GM23248 (cell line): ENCODE measurements at regions not wholly inside any gene's neighbourhood (a gene's known extent, or its start where the extent isn't known, plus 50 kb on each side); places are given as distances from the start of the nearest gene placed in this dataset.

Source experiments
- DNase-seq: peaks from one replicate; pipeline ENCODE4 v3.0.0-alpha.2; 2015
- H2AFZ ChIP-seq: fragments of 200-600 bp; sonication (generic); 2 replicates; pipeline ENCODE4 v1.6.1; 2016; ENCODE audit warnings: antibody characterized with exemption
- H3F3A ChIP-seq: fragments of 200-600 bp; sonication (generic); 2 replicates; pipeline ENCODE4 v1.6.1; 2016; ENCODE audit warnings: mild to moderate bottlenecking, antibody characterized with exemption, mixed run types; ENCODE audit not compliant: insufficient read depth
- H3K27ac ChIP-seq: fragments of 200-600 bp; sonication (generic); 2 replicates; pipeline ENCODE4 v1.5.1; 2016; ENCODE audit warnings: mild to moderate bottlenecking
- H3K27me3 ChIP-seq: fragments of 200-600 bp; sonication (generic); replicated peaks from 2 replicates; pipeline ENCODE4 v1.6.1; 2016; ENCODE audit warnings: mild to moderate bottlenecking; ENCODE audit not compliant: insufficient read depth
- H3K36me3 ChIP-seq: fragments of 200-600 bp; sonication (generic); 2 replicates; pipeline ENCODE4 v1.6.1; 2016; ENCODE audit warnings: low read depth, mild to moderate bottlenecking
- H3K4me1 ChIP-seq: fragments of 200-600 bp; sonication (generic); 2 replicates; pipeline ENCODE4 v1.6.1; 2016; ENCODE audit warnings: mild to moderate bottlenecking; ENCODE audit not compliant: insufficient read depth
- H3K4me2 ChIP-seq: fragments of 200-600 bp; sonication (generic); one replicate; pipeline ENCODE4 v1.6.1; 2016; ENCODE audit warnings: mild to moderate bottlenecking; ENCODE audit not compliant: unreplicated experiment
- H3K4me3 ChIP-seq: fragments of 200-600 bp; sonication (generic); 2 replicates; pipeline ENCODE4 v1.5.1; 2016; ENCODE audit warnings: mild to moderate bottlenecking
- H3K79me2 ChIP-seq: fragments of 200-600 bp; sonication (generic); 2 replicates; pipeline ENCODE4 v1.6.1; 2016; ENCODE audit warnings: mild to moderate bottlenecking; ENCODE audit not compliant: insufficient read depth
- H3K9ac ChIP-seq: fragments of 200-600 bp; sonication (generic); 2 replicates; pipeline ENCODE4 v1.6.1; 2016; ENCODE audit warnings: mild to moderate bottlenecking
- H3K9me2 ChIP-seq: fragments of 200-600 bp; sonication (generic); 2 replicates; pipeline ENCODE4 v1.6.1; 2016; ENCODE audit warnings: mixed run types, mild to moderate bottlenecking, moderate library complexity; ENCODE audit not compliant: insufficient read depth
- H3K9me3 ChIP-seq: fragments of 200-600 bp; sonication (generic); one replicate; pipeline ENCODE4 v1.6.1; 2017; ENCODE audit warnings: low read depth
- H4K20me1 ChIP-seq: fragments of 200-600 bp; sonication (generic); 2 replicates; pipeline ENCODE4 v1.6.0; 2016; ENCODE audit not compliant: insufficient read depth
- EZH2 ChIP-seq: fragments of 200-600 bp; sonication (generic); IDR thresholded peaks from 2 replicates; pipeline ENCODE4 v1.6.1; 2018; ENCODE audit warnings: antibody characterized with exemption, mild to moderate bottlenecking; ENCODE audit not compliant: insufficient read depth, poor library complexity, severe bottlenecking
- EZH2phosphoT487 ChIP-seq: fragments of 200-600 bp; sonication (generic); IDR thresholded peaks from 2 replicates; pipeline ENCODE4 v1.6.1; 2018; ENCODE audit warnings: antibody characterized with exemption, moderate library complexity, mild to moderate bottlenecking, low read depth; ENCODE audit not compliant: insufficient read depth
- WGBS, 2 experiments: methylation state at CpG; one replicate each; pipeline ENCODE4 v1.1.6; 2015 to 2017; ENCODE audit warnings: low lambda C conversion rate in 2 of 2, low coverage in 1 of 2; ENCODE audit errors: missing lambda C conversion rate in 2 of 2; 5-methylcytosine and 5-hydroxymethylcytosine counted together
- in situ Hi-C: fragments of 300-500 bp; cut with MboI; formaldehyde crosslinking; loops from 2 replicates; pipeline ENCODE4 v1.15.0; 2020

DNA sequence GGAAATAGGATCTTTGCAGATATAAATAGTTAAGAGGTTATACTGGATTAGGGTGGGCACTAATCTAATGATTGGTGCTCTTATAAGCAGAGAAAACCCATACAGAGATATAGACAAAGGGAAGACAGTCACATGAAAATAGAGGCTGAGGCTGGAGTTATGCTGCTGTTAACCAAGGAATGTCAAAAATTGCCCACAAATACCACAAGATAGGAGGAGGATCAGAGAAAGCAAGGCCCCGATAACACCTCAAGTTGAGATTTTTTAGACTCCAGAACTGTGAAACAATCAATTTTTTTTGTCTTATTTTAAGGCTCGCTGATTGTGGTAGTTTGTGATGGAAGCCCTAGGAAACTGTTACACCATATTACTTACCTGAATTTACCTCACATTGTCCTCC lies 513.2 kb downstream of the COL11A1 start:
- no peak overlapping the region for H3K4me3 ChIP-seq
- TF ChIP-seq EZH2 (no peak), EZH2phosphoT487 (no peak)
- DNase-seq = no peak
- no peaks in the 10 kb centered on the region for H3K9me2 ChIP-seq
- no peak overlapping the region for H3K9ac ChIP-seq
- H3K4me2 ChIP-seq = no peak overlapping the region
- no peaks in the 10 kb centered on the region for H3K9me3 ChIP-seq
- H2AFZ ChIP-seq = no peak overlapping the region
- no peaks in the 10 kb centered on the region for H3F3A ChIP-seq
- no peaks in the 10 kb centered on the region for H3K36me3 ChIP-seq
- H4K20me1 ChIP-seq = no peaks in the 10 kb centered on the region
- in situ Hi-C loops = no loop called here
- H3K27ac ChIP-seq = no peak overlapping the region
- no peaks in the 10 kb centered on the region for H3K4me1 ChIP-seq
- whole genome bisulfite sequencing, 2 experiments = 24 to 41% methylated on average over 2 of the region's 2 CpGs
- H3K79me2 ChIP-seq = no peaks in the 10 kb centered on the region
- H3K27me3 ChIP-seq = no peaks in the 10 kb centered on the region

- H3K9me3 ChIP-seq = no peaks in the 10 kb centered on the region
- DNase-seq = no peak
- H3K9me2 ChIP-seq = no peaks in the 10 kb centered on the region
- H2AFZ ChIP-seq = no peak overlapping the region
- H3K79me2 ChIP-seq = no peaks in the 10 kb centered on the region
- H3K4me3 ChIP-seq = no peak overlapping the region
- no peaks in the 10 kb centered on the region for H3F3A ChIP-seq
- no peaks in the 10 kb centered on the region for H3K4me1 ChIP-seq
- H3K4me2 ChIP-seq = no peak overlapping the region
- H3K36me3 ChIP-seq = no peaks in the 10 kb centered on the region
- in situ Hi-C loops = no loop called here
- no peaks in the 10 kb centered on the region for H3K27me3 ChIP-seq
- no peak for TF ChIP-seq EZH2phosphoT487
- no peak for TF ChIP-seq EZH2
- no peaks in the 10 kb centered on the region for H4K20me1 ChIP-seq
- H3K9ac ChIP-seq = no peak overlapping the region
- H3K27ac ChIP-seq = no peak overlapping the region
Measured at GRCh38 chr1:102593276-102593675, 515.0 kb downstream of the COL11A1 start.

DNA sequence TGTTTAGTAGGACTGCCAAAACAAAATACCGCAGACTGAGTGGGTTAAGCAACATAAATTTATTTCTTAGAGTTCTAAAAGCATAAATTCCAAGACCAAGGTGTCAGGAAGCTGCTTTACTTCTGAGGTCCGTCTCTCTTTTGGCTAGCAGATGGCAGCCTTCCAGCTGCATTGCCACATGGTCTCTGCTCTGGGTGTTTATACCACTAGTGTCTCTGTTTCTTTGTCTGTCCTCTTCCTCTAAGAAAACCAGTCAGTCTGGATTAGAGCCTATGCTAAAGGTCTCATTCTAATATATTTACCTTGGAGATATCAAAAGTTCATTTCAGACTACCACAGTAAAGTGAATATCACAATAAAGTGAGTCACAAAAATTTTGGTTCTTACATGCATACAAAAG lies 519.8 kb downstream of the COL11A1 start:
- no peak for DNase-seq
- TF ChIP-seq EZH2 = no peak
- no peak for TF ChIP-seq EZH2phosphoT487
- no peaks in the 10 kb centered on the region for H4K20me1 ChIP-seq
- H3K4me3 ChIP-seq = no peak overlapping the region
- H3K9me2 ChIP-seq = no peaks in the 10 kb centered on the region
- H3K27ac ChIP-seq = no peak overlapping the region
- no peaks in the 10 kb centered on the region for H3K9me3 ChIP-seq
- no peaks in the 10 kb centered on the region for H3F3A ChIP-seq
- no peak overlapping the region for H2AFZ ChIP-seq
- 26 to 29% methylated on average over 2 of the region's 2 CpGs for WGBS, 2 experiments
- no peaks in the 10 kb centered on the region for H3K4me1 ChIP-seq
- no peak overlapping the region for H3K9ac ChIP-seq
- no peak overlapping the region for H3K4me2 ChIP-seq
- in situ Hi-C loops = no loop called here
- H3K79me2 ChIP-seq = no peaks in the 10 kb centered on the region
- no peaks in the 10 kb centered on the region for H3K27me3 ChIP-seq
- no peaks in the 10 kb centered on the region for H3K36me3 ChIP-seq

- in situ Hi-C loops = no loop called here
- Histone ChIP-seq H3F3A (no peaks in the 10 kb centered on the region), H3K4me2 (no peak overlapping the region), H4K20me1 (no peaks in the 10 kb centered on the region), H3K9me2 (no peaks in the 10 kb centered on the region), H3K27me3 (no peaks in the 10 kb centered on the region), H3K9me3 (no peaks in the 10 kb centered on the region), H2AFZ (no peak overlapping the region), H3K4me3 (no peak overlapping the region), H3K36me3 (no peaks in the 10 kb centered on the region), H3K27ac (no peak overlapping the region), H3K4me1 (no peaks in the 10 kb centered on the region), H3K9ac (no peak overlapping the region), H3K79me2 (no peaks in the 10 kb centered on the region)
- TF ChIP-seq EZH2phosphoT487 = no peak
- no peak for TF ChIP-seq EZH2
- DNase-seq = no peak
Measured at GRCh38 chr1:102586022-102586421, 522.3 kb downstream of the COL11A1 start.

GRCh38 chr1:102580806-102581205 lies 527.5 kb downstream of the COL11A1 start:
- H3K27ac ChIP-seq = no peak overlapping the region

More at GRCh38 chr1:102580806-102581205, 527.5 kb downstream of the COL11A1 start:
- Histone ChIP-seq H2AFZ (no peak overlapping the region), H3K9me3 (no peaks in the 10 kb centered on the region), H3K4me3 (no peak overlapping the region), H3K4me2 (no peak overlapping the region), H3K9me2 (no peaks in the 10 kb centered on the region), H4K20me1 (no peaks in the 10 kb centered on the region), H3K36me3 (no peaks in the 10 kb centered on the region), H3K9ac (no peak overlapping the region), H3K4me1 (no peaks in the 10 kb centered on the region), H3K79me2 (no peaks in the 10 kb centered on the region), H3F3A (no peaks in the 10 kb centered on the region), H3K27me3 (no peaks in the 10 kb centered on the region)
- 31 to 32% methylated on average over 4 of the region's 4 CpGs for WGBS, 2 experiments
- DNase-seq = no peak
- in situ Hi-C loops = no loop called here
- TF ChIP-seq EZH2phosphoT487 (no peak), EZH2 (no peak)
